GM12891 (cell line): ENCODE measurements at regions not wholly inside any gene's neighbourhood (a gene's known extent, or its start where the extent isn't known, plus 50 kb on each side); places are given as distances from the start of the nearest gene placed in this dataset.

Source experiments
- PAX5 ChIP-seq: IDR thresholded peaks from 2 replicates; pipeline ENCODE4 v1.6.1; 2011; ENCODE audit warnings: low read length, moderate library complexity, mild to moderate bottlenecking; ENCODE audit not compliant: insufficient read depth, severe bottlenecking
- POLR2A ChIP-seq: IDR thresholded peaks from 2 replicates; pipeline ENCODE4 v1.6.1; 2011; ENCODE audit warnings: low read depth, low read length, control low read depth
- POLR2AphosphoS5 ChIP-seq: IDR thresholded peaks from 2 replicates; pipeline ENCODE4 v1.6.1; 2011; ENCODE audit warnings: low read depth, low read length, control low read depth
- POU2F2 ChIP-seq: IDR thresholded peaks from 2 replicates; pipeline ENCODE4 v1.6.1; 2011; ENCODE audit warnings: low read depth, mild to moderate bottlenecking, control low read depth, low read length, moderate library complexity
- SPI1 ChIP-seq: IDR thresholded peaks from 2 replicates; pipeline ENCODE4 v1.6.1; 2011; ENCODE audit warnings: low read depth, low read length, control low read depth
- TAF1 ChIP-seq: IDR thresholded peaks from 2 replicates; pipeline ENCODE4 v1.6.1; 2011; ENCODE audit warnings: low read depth, low read length, control low read depth

DNA sequence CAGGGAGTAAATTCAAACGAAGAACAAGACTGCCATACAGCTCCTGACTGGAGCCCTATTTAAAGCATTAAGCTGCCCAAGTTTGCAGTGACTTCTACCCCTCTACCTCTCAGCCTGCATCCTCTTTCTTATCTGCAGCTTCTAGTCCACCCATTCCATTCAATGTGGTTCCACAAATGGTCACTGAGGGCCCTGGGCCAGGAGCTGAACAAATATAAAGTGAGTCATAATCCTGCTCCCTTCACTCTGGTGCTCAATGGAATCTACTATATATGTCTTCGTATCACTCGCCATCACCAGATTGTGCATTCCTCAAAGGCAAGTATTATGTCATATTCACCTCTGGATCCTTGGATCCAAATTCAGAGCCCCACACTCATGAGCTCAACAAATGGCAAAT, 398.7 kb downstream of the BRINP2 start:
- TF ChIP-seq POLR2A (no peak), SPI1 (no peak), TAF1 (no peak), POLR2AphosphoS5 (no peak), POU2F2 (no peak), PAX5 (no peak)
